ENCODE measurements at regions not wholly inside any gene's neighbourhood (a gene's known extent, or its start where the extent isn't known, plus 50 kb on each side); places are given as distances from the start of the nearest gene placed in this dataset.

GRCh38 chr10:93215312-93215711, 141.6 kb downstream of the CYP26A1 start:
- TF ChIP-seq CTCF (IDR thresholded peaks at IDR 0.05) (no peak), POLR2AphosphoS5 (IDR thresholded peaks at IDR 0.05) (no peak), POLR2A (IDR thresholded peaks at IDR 0.05) (no peak)

Data from gastroesophageal sphincter (tissue), 3 donors.